ENCODE measurements at regions not wholly inside any gene's neighbourhood (a gene's known extent, or its start where the extent isn't known, plus 50 kb on each side); places are given as distances from the start of the nearest gene placed in this dataset.

GRCh38 chr7:19056305-19056704, 61.1 kb downstream of the TWIST1 start:
- no peaks in the 10 kb centered on the region for H3K36me3 Mint-ChIP-seq
- ATAC-seq (no peak), DNase-seq (ENCODE audit: low spot score) (no peak)
- H3K27ac Mint-ChIP-seq = no peak overlapping the region
- no peak overlapping the region for H3K4me3 Mint-ChIP-seq
- TF ChIP-seq SOX15 (CRISPR knock-in tag; IDR thresholded peaks at IDR 0.05) (no peak), NFATC4 (CRISPR knock-in tag; IDR thresholded peaks at IDR 0.05) (no peak), ZNF416 (CRISPR knock-in tag; IDR thresholded peaks at IDR 0.05) (no peak), FOXK1 (CRISPR knock-in tag; IDR thresholded peaks at IDR 0.05) (no peak)
- no peaks in the 10 kb centered on the region for H3K9me3 Mint-ChIP-seq
- ChIA-PET POLR2A (no interaction called here), CTCF (no interaction called here)
- H3K4me1 Mint-ChIP-seq = peaks cover 5% of the 10 kb centered on the region
- no peaks in the 10 kb centered on the region for H3K27me3 Mint-ChIP-seq (ENCODE audit: low read depth)

All from WTC11 (cell line).